Naive B cell (primary cell): ENCODE measurements at regions not wholly inside any gene's neighbourhood (a gene's known extent, or its start where the extent isn't known, plus 50 kb on each side); places are given as distances from the start of the nearest gene placed in this dataset.
"Not testable (repeated sequence)": the region's sequence is repeated elsewhere in the genome, so short reads cannot be mapped to it uniquely, and the experiment has no call there.

Source experiments
- ATAC-seq, 2 donors: fragments of 150-1000 bp; cut with Tn5 transposase; 2 replicates each; pipeline ENCODE4 v1.10.0; 2021; ENCODE audit warnings: low read depth in 2 of 2, mild to moderate bottlenecking in 2 of 2, moderate library complexity in 2 of 2
- DNase-seq: peaks from one replicate; pipeline ENCODE4 v3.0.0; 2022
- H3K27ac Mint-ChIP-seq, 6 donors: one replicate each; pipeline ENCODE4 v1.8.0; 2020 to 2022; ENCODE audit warnings: mild to moderate bottlenecking in 6 of 6, mixed read lengths in 6 of 6, moderate library complexity in 5 of 6, inconsistent platforms in 2 of 6
- H3K27me3 Mint-ChIP-seq, 3 donors: one replicate each; pipeline ENCODE4 v1.8.0; 2021 to 2022; ENCODE audit warnings: mixed read lengths in 3 of 3, mild to moderate bottlenecking in 1 of 3
- H3K36me3 Mint-ChIP-seq, 2 donors: one replicate each; pipeline ENCODE4 v1.8.0; 2020 to 2022; ENCODE audit warnings: mixed read lengths in 2 of 2, inconsistent platforms in 1 of 2, mild to moderate bottlenecking in 1 of 2
- H3K4me1 Mint-ChIP-seq, 3 donors: one replicate each; pipeline ENCODE4 v1.8.0; 2020 to 2022; ENCODE audit warnings: mixed read lengths in 3 of 3, inconsistent platforms in 1 of 3, mild to moderate bottlenecking in 1 of 3, moderate library complexity in 1 of 3
- H3K4me3 Mint-ChIP-seq, 8 donors: one replicate each; pipeline ENCODE4 v1.8.0; 2020 to 2022; ENCODE audit warnings: mild to moderate bottlenecking in 8 of 8, mixed read lengths in 8 of 8, moderate library complexity in 8 of 8, inconsistent platforms in 2 of 8
- H3K9me3 Mint-ChIP-seq, 7 donors: one replicate each; pipeline ENCODE4 v1.8.0; 2020 to 2022; ENCODE audit warnings: mixed read lengths in 7 of 7, mild to moderate bottlenecking in 5 of 7, inconsistent platforms in 2 of 7, moderate library complexity in 1 of 7

DNA sequence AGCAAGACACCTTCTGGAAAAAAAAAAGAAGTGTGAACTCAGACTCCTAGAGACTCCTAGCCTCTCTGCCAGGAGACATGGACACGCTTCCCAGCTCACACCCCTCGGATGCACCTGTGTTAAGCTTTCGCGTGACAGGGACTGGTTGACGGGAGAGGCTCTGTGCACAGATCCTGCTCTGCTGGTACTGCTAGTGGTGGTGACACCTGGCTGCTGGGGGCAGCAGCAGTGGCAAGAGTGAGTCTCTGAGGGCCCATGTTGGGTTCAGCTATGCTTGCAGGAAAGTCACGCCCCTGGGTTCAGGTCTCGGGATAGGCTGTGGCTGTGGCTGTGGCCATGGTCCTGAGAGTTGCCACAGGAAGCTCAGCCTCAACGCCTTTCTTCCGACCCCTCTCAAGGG is 81.1 kb downstream of the XRCC2 start:
- Mint-ChIP-seq H3K4me3 (no peak overlapping the region), H3K36me3 (no peaks in the 10 kb centered on the region), H3K27ac (no peak overlapping the region), H3K4me1 (no peaks in the 10 kb centered on the region), H3K27me3 (no peaks in the 10 kb centered on the region), H3K9me3 (peaks cover 0 to 1% (median 0%) of the 10 kb centered on the region in 7 donors)
- no peak for ATAC-seq
- DNase-seq: no peak

DNA sequence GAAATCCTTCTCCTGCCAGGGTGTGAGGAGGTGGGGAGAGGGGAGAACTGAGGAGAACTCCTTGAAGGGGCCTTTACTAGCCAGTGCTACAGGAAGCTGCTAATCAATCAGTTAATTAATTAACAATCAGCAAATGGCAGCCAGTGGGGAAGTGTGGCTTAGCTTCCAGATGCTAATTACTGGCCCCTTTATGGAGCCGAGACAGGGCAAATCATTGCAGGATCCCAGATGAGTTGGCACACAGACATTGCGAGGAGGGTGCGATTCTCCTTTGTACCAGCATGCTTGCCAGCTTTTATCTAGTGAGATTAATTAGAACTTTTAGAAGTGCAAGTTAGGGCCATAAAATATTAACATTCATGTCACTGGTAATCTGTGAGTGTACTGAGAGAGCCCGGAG is 84.0 kb downstream of the XRCC2 start:
- H3K4me3 Mint-ChIP-seq: peak overlapping the region in 1 of 8 donors; percentile 21
- H3K36me3 Mint-ChIP-seq: no peaks in the 10 kb centered on the region
- ATAC-seq (no peak), DNase-seq (no peak)
- H3K27ac Mint-ChIP-seq: no peak overlapping the region
- H3K9me3 Mint-ChIP-seq: peaks cover 0 to 3% (median 0%) of the 10 kb centered on the region in 7 donors
- H3K27me3 Mint-ChIP-seq: no peaks in the 10 kb centered on the region
- H3K4me1 Mint-ChIP-seq: no peaks in the 10 kb centered on the region

DNA sequence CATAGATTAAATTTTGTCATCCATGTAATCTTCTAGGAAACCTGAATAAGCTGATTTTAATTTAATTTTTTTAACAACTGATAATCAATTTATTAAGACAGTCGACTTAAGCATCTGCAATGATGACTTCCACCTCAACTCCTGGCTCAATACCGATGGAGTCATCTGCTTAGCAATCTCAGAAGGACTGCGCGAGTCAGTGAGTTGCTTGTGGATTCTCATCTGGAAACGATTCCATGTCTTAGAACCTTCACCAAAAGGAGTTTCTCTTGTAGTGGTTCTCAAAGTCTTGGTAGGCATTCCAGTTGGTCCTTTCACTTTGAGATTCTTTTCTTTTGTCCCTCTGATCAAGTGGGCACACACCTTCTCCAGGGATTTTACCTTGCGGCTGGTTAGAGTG is 85.5 kb downstream of the XRCC2 start:
- no peak for ATAC-seq
- H3K4me3 Mint-ChIP-seq: no peak overlapping the region
- no peaks in the 10 kb centered on the region for H3K36me3 Mint-ChIP-seq
- DNase-seq: no peak
- H3K27me3 Mint-ChIP-seq: no peaks in the 10 kb centered on the region
- H3K27ac Mint-ChIP-seq: no peak overlapping the region
- no peaks in the 10 kb centered on the region for H3K4me1 Mint-ChIP-seq
- peaks cover 0 to 3% (median 0%) of the 10 kb centered on the region in 7 donors for H3K9me3 Mint-ChIP-seq

DNA sequence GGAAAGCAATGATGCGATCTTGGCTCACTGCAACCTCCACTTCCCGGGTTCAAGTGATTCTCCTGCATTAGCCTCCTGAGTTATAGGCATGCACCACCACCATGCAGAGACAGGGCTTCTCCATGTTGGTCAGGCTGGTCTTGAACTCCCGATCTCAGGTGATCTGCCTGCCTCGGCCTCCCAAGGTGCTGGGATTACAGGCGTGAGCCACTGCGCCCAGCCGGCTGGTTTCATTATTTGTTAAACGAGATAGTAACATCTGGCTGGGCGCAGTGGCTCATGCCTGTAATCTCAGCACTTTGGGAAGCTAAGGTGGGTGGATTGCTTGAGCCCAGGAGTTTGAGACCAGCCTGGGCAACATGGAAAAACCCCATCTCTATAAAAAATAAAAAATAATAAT is 86.1 kb downstream of the XRCC2 start:
- H3K9me3 Mint-ChIP-seq, DNase-seq, H3K4me1 Mint-ChIP-seq, ATAC-seq, H3K27ac Mint-ChIP-seq, H3K36me3 Mint-ChIP-seq, H3K27me3 Mint-ChIP-seq, H3K4me3 Mint-ChIP-seq: not testable (repeated sequence)

DNA sequence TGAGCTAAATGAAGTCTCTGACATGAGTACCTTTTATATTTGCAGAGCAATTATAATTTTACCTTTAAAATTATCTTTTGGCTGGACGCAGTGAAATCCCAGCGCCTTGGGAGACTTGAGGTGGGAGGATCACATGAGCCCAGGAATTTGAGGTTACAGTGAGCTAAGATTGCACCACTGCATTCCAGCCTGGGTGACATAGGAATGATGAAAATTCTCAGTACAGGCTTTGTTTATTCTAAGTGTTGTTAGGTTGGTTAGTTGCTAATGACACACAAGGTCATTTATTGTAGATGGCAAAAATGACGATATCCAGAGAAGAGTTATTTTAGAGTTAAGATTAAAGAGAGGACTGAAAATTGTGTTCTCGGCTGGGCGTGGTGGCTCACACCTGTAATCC is 87.6 kb downstream of the XRCC2 start:
- no peak overlapping the region for H3K4me3 Mint-ChIP-seq
- DNase-seq: no peak
- H3K9me3 Mint-ChIP-seq: peaks cover 0 to 3% (median 0%) of the 10 kb centered on the region in 7 donors
- no peaks in the 10 kb centered on the region for H3K4me1 Mint-ChIP-seq
- H3K36me3 Mint-ChIP-seq: no peaks in the 10 kb centered on the region
- ATAC-seq: no peak
- H3K27me3 Mint-ChIP-seq: no peaks in the 10 kb centered on the region
- no peak overlapping the region for H3K27ac Mint-ChIP-seq

DNA sequence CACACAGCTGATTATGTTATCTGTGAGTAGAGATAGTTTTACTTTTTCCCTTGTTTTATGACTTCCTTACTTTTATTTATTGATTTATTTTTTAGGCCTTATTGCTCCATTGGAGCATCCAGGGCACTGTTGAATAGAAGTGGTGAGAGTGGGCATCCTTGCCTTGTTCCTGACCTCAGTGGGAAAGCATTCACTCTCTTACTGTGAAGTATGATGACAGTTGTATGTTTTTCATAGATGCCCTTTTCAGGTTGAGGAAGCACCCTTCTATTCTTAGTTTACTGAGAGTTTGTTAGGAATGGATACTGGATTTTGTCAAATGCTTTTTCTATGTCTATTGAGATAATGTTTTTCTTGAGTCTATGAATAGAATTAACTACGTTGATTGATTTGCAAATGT is 88.6 kb downstream of the XRCC2 start:
- no peaks in the 10 kb centered on the region for H3K27me3 Mint-ChIP-seq
- H3K4me1 Mint-ChIP-seq: no peaks in the 10 kb centered on the region
- H3K36me3 Mint-ChIP-seq: no peaks in the 10 kb centered on the region
- H3K4me3 Mint-ChIP-seq: no peak overlapping the region
- no peak for ATAC-seq
- peaks cover 0 to 3% (median 0%) of the 10 kb centered on the region in 7 donors for H3K9me3 Mint-ChIP-seq
- no peak for DNase-seq
- H3K27ac Mint-ChIP-seq: no peak overlapping the region

DNA sequence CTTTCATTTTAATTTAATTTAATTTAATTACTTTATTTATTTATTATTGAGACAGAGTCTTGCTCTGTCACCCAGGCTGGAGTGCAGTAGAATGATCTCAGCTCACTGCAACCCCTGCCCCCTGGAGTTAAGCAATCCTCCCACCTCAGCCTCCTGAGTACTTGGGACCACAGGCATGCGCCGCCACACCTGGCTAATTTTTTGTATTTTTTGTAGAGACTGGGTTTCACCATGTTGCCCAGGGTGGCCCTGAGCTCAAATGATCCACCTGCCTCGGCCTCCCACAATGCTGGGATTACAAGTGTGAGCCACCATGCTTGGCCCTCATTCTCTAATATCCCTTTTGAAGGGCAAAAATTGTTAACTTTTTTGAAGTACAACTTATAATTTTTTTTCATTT is 92.9 kb downstream of the XRCC2 start:
- DNase-seq: no peak
- ATAC-seq: no peak
- peaks cover 0 to 6% (median 0%) of the 10 kb centered on the region in 3 donors for H3K27me3 Mint-ChIP-seq
- H3K4me3 Mint-ChIP-seq: no peak overlapping the region
- H3K27ac Mint-ChIP-seq: no peak overlapping the region
- no peaks in the 10 kb centered on the region for H3K4me1 Mint-ChIP-seq
- no peaks in the 10 kb centered on the region for H3K9me3 Mint-ChIP-seq
- no peaks in the 10 kb centered on the region for H3K36me3 Mint-ChIP-seq

DNA sequence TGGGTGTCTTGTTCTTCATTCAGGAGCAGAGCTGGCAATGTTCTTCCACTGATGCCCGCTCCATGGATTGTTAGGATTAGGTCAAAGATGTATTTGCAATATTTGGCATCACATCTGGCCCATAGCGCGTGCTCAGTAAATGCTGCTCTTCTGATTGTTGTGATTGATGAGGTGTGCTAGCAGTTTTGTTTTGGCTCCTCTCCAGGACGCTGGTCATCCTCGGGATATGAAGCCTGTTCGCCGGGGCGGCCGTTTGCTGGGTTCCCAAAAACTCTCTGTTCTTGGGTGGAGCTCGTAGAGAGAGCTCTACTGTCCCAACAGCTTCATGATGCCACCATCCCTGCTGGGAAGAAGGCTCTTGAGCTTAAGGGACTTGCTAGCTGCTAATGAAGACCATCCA is 96.9 kb downstream of the XRCC2 start:
- no peak overlapping the region for H3K27ac Mint-ChIP-seq
- peaks cover 0 to 4% (median 0%) of the 10 kb centered on the region in 3 donors for H3K4me1 Mint-ChIP-seq
- H3K9me3 Mint-ChIP-seq: peaks cover 0 to 5% (median 2%) of the 10 kb centered on the region in 7 donors
- ATAC-seq (no peak), DNase-seq (no peak)
- no peak overlapping the region for H3K4me3 Mint-ChIP-seq
- H3K36me3 Mint-ChIP-seq: no peaks in the 10 kb centered on the region
- H3K27me3 Mint-ChIP-seq: peaks cover 0 to 6% (median 5%) of the 10 kb centered on the region in 3 donors

DNA sequence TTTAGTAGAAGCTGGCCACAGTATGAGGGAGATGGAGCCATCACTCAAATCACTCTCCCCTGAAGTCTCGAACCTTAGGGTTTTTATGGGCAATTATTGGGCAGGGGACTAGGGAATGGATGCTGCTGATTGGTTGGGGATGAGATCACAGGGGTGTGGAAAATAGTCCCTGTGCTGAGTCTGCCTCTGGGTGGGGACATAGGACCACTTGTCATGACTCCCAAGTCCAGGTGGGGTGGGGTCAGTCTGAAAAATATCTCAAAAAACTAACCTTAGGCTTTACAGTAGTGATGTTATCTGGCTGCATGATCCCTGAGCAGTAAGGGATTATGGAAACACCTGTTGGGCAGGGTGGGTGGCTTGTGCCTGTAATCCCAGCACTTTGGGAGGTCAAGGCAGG is 98.6 kb downstream of the XRCC2 start:
- peaks cover 0 to 6% (median 5%) of the 10 kb centered on the region in 3 donors for H3K27me3 Mint-ChIP-seq
- H3K36me3 Mint-ChIP-seq: no peaks in the 10 kb centered on the region
- no peak overlapping the region for H3K27ac Mint-ChIP-seq
- peaks cover 0 to 5% (median 2%) of the 10 kb centered on the region in 7 donors for H3K9me3 Mint-ChIP-seq
- DNase-seq (no peak), ATAC-seq (no peak)
- peaks cover 0 to 4% (median 3%) of the 10 kb centered on the region in 3 donors for H3K4me1 Mint-ChIP-seq
- peak overlapping the region in 1 of 8 donors; percentile 55 for H3K4me3 Mint-ChIP-seq

DNA sequence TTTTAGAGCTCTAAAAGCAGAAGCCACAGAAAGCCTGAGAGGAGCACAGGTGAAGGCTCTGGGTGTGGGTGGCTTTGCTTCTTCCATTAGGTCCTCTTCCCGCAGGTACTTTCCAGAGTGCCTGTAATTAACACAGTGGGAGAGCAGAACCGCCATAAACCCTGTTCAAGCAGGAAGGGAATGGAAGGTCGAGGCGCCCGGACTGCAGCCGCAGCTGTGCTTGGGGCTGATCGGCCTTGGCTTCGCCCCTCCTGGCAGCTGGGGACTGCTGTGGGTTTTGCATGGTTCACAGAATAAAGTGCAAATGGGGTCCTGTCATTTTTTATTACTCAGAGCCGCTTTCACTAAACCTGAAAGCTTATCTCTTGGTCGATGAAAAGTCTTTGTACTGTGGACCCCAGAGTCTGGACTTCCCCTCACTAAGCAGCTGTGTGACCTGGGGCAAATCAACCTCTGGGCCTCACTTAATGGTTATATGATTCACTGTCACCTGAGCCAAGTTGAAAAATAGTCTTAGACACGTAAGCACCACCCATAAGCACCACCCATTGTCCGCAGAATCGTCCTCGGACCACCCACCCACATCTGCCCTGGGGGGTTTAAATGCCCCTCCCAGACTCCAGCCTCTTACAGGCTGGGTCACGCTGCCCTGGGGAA is 100.9 kb downstream of the XRCC2 start:
- ATAC-seq: no peak
- no peak for DNase-seq
- Mint-ChIP-seq H3K9me3 (peaks cover 0 to 5% (median 2%) of the 10 kb centered on the region in 7 donors), H3K27me3 (peaks cover 0 to 5% (median 3%) of the 10 kb centered on the region in 3 donors), H3K4me3 (peak overlapping the region in 2 of 8 donors; percentile 47 to 62), H3K4me1 (peaks cover 0 to 4% (median 3%) of the 10 kb centered on the region in 3 donors), H3K36me3 (no peaks in the 10 kb centered on the region), H3K27ac (no peak overlapping the region)

DNA sequence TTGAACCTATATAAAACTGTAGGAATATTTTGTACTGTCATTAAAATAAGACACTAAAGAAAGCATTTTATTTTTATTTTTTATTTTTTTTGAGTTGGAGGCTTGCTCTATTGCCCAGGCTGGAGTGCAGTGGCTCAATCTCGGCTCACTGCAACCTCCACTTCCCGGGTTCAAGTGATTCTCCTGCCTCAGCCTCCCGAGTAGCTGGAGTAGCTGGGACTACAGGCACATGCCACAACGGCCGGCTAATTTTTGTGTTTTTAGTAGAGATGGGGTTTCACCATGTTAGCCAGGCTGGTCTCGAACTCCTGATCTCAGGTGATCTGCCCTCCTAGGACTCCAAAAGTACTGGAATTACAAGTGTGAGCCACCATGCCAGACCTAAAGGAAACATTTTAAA is 102.8 kb downstream of the XRCC2 start:
- H3K4me3 Mint-ChIP-seq, H3K27ac Mint-ChIP-seq, DNase-seq, ATAC-seq, H3K9me3 Mint-ChIP-seq, H3K27me3 Mint-ChIP-seq, H3K4me1 Mint-ChIP-seq, H3K36me3 Mint-ChIP-seq: not testable (repeated sequence)

DNA sequence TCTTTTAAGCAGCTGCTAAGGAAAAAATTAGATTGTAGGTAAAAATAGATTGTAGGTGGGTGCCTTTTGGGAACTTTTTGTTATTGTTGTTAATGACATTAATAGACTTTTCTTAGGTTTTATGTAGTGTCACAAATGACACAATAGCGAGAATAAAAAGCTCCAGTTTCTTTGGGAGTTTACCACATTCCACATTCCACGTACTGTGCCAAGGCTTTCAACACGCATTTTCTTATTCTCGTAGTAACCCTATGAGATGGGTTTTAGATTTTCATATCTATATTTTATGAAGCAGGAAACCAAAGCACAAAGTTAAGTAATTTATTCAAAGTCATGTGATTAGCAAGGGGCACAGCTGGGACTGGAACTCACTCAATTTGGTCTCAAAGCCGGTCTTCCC is 103.8 kb downstream of the XRCC2 start:
- Mint-ChIP-seq H3K9me3 (peaks cover 0 to 2% (median 0%) of the 10 kb centered on the region in 7 donors), H3K27ac (no peak overlapping the region), H3K4me3 (no peak overlapping the region), H3K27me3 (peaks cover 0 to 11% (median 4%) of the 10 kb centered on the region in 3 donors), H3K36me3 (no peaks in the 10 kb centered on the region), H3K4me1 (peaks cover 0 to 4% (median 3%) of the 10 kb centered on the region in 3 donors)
- DNase-seq (no peak), ATAC-seq (no peak)

DNA sequence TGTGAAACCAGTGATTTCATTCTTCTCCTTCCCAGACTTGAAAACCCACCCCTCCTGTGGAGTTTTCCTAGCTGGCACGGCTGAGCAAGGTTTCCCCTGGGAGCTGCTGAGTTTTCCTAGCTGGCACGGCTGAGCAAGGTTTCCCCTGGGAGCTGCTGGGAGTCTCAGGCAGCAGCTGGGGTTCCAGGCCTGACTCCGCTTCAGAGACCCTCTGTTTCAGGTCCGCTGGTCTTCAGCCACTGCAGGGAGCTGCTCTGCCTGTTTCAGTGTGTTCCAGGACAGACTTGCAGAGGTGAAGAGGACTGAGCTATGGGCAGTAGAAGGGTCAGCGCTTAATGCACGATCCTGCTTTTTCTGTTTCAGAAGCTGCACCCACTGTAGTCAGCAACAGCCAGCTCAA is 104.9 kb downstream of the XRCC2 start:
- ATAC-seq (no peak), DNase-seq (no peak)
- Mint-ChIP-seq H3K4me3 (no peak overlapping the region), H3K27ac (no peak overlapping the region), H3K9me3 (peaks cover 0 to 1% (median 0%) of the 10 kb centered on the region in 7 donors), H3K36me3 (no peaks in the 10 kb centered on the region), H3K4me1 (peaks cover 0 to 5% (median 3%) of the 10 kb centered on the region in 3 donors), H3K27me3 (peaks cover 5 to 18% (median 5%) of the 10 kb centered on the region in 3 donors)

DNA sequence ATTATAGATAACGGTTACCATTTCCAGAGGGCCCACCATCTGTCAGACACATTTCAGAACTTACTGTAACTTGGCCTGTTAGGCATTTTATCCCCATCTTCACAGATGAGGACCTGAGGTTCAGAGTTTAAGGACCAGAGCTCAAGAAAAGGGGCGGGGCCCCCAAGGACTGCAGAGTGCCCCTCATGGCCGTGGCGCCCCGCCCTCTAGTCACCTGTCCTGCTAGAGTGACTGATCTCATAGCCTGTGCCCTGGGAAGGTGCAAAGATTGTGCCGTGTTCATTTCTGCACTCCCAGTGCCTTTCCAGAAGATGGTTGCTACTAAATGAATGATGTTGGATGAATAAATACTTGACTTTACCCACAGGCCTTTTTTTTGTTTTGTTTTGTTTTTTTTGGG is 107.0 kb downstream of the XRCC2 start:
- Mint-ChIP-seq H3K36me3 (no peaks in the 10 kb centered on the region), H3K9me3 (peaks cover 0 to 1% (median 0%) of the 10 kb centered on the region in 7 donors), H3K4me3 (no peak overlapping the region), H3K27me3 (peaks cover 12 to 26% (median 16%) of the 10 kb centered on the region in 3 donors), H3K27ac (no peak overlapping the region), H3K4me1 (peaks cover 7 to 13% (median 12%) of the 10 kb centered on the region in 3 donors)
- DNase-seq: no peak
- no peak for ATAC-seq
